Eye (tissue), 1 donor: ENCODE measurements at regions not wholly inside any gene's neighbourhood (a gene's known extent, or its start where the extent isn't known, plus 50 kb on each side); places are given as distances from the start of the nearest gene placed in this dataset.
A peak's percentile ranks its signal among the peaks of the same experiment; 100 is the strongest.

Source experiments
- DNase-seq: peaks from one replicate; pipeline ENCODE4 v3.0.0-alpha.2; 2015

DNA sequence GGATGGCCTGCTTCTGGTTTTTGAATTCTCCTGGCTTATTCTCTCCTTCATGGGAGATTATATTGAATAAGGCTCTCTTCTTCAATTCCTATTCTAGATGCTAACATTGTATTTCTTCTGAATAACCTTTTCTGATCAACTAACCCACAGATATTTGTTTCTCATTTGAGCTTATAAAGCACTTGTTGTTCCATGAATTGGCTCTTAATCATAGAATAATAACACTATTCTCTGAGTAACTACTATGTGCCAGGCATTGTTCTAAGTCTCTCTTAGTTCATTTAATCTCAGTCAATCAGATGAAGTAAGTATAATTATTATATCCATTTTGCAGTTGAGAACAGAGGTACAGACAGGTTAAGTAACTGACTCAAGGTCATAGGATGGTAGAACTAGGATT, 136.3 kb upstream of the MLIP start:
- no peak for DNase-seq

DNA sequence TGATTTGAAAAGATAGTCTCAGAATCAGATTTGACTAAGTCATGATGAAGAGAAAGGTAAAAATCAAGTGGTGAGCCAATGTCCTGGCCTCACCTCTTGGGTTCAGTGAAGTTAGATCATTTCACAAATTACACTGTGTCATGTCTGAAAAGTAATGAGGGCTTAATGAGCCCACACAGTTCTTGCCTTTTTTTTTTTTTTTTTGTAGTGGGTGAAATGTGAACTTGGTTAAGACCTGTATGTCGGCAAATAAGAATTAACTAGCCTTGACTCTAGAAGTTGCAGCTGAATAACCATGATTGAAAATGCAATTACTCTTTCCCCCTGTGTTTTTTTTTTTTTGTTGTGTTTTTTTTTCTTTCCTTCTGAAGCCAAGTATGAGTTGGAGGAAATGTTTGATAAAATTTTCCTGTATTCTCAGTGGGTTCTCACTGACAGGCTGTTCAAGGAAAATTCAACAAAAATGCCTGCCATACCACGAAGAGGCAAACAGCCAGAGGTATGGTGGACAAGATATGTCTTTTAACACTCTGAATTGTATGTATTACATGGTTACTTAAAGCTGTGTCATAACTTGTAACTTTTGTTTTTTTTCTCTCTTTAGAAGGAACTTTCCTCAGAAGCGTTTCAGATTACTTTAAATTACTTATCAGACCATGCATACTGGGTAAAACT, 135.2 kb upstream of the MLIP start:
- no peak for DNase-seq

- DNase-seq = no peak
Observed at GRCh38 chr6:53977551-53977950, 133.7 kb upstream of the MLIP start.

DNA sequence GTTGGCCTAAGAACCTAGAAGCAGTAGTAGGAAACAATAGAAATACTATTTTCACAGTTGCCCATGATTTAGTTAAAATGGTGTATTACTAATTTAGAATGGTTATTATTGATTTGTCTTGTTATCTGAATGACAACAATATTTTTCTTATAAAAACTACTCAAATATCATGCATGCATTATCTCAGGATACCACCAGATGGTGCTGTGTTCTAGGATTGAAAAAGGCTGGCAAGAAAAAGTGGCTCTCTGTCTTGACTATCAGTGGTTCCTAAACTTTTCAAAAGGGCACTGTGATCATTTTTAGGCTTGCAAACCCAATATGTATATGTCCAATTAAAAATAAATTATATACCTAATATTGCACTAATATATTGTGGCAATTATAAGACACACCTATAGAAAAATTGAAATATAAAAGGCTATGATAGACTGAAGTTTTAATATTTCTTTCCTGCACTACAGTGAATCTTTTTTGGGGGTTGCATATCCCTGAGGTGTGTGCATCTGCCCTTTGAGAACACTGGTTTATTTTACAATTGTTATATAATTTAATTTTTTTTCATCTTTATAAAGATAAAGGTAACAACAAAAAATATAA, 131.7 kb upstream of the MLIP start:
- DNase-seq = peak; percentile 69

GRCh38 chr6:53982366-53983050, 128.7 kb upstream of the MLIP start:
- no peak for DNase-seq

DNA sequence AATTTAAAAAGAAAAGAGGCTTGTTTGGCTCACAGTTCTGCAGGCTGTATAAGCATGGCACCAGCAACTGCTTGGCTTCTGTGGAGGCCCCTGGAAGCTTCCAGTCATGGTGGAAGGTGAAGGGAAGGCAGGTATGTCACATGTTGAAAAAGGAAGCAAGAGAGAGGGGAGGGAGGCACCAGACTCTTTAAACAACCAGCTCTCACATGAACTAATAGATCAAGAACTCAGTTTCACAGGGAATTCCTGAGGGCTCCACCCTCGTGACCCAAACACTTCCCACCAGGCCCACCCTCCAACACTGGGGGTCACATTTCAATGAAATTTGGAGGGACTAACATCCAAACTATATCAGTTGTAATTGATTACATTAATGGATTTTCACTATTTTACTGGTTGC, 127.9 kb upstream of the MLIP start:
- no peak for DNase-seq

DNA sequence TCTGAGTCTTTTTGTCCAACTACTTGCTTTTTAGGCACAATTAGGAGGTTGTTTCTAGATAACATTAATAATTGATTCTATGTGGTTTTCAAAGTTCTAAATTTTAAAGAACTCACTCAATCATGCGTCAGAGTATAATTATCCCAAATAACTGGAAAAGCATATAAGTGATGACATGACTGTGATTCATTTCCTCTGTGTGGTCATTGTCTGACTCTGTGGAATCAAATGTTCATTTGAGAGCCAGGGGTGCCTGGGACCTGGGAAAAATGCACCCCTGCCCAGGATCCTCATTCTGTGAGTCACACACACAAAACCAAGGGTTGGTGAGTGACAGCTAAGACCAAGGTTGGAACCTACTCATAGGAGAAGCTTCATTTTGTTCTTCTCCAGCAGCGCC, 127.1 kb upstream of the MLIP start:
- DNase-seq = no peak

GRCh38 chr6:53984581-53984980, 126.7 kb upstream of the MLIP start:
- no peak for DNase-seq

DNA sequence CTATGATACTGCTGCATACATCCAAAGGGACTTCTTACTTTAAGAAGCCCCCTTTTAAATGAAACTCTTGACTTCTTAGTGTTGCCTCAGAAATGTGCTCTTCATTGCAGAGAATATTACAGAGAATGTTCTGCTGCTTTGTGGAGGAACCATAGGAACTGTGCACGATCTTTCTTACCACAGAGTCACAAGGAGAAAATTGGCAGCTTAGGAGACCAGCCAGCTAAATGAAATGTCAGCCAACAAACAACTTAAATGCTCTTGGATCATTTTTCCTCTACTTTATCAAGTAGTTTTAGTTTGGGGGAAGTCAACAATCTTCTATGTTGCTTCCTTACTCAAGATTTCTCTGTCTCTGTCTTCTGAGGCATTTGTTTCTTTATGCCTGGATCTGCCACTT, 125.9 kb upstream of the MLIP start:
- no peak for DNase-seq

- DNase-seq = peak; percentile 82
Observed at GRCh38 chr6:53986165-53986720, 125.0 kb upstream of the MLIP start.

GRCh38 chr6:53986721-53987521, 124.3 kb upstream of the MLIP start:
- peak; percentile 84 for DNase-seq

- DNase-seq = no peak
Observed at GRCh38 chr6:53987522-53987888, 123.7 kb upstream of the MLIP start.

DNA sequence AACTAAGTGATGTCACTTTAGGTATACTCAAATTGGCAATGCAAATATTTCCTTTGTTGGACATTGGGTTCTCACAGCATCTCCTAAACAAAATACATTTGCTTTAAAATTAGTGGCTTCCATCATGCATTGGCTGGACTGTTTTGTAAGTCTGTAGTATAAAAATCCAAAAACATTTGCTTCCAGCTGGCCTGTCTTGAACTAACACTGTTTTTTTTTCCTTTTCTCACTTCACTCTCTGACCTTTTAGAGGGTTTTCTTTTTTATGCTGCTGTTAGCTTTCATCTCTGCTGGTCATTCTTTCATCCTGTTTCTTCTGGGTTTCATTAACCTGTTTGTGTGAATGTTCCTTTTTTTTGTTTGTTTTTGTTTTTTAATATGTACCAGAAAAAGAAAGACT, 121.7 kb upstream of the MLIP start:
- no peak for DNase-seq

GRCh38 chr6:53992522-53992921, 118.7 kb upstream of the MLIP start:
- no peak for DNase-seq

- DNase-seq = no peak
Observed at GRCh38 chr6:53994201-53994600, 117.0 kb upstream of the MLIP start.

- DNase-seq = no peak
Observed at GRCh38 chr6:53995935-53996334, 115.3 kb upstream of the MLIP start.

DNA sequence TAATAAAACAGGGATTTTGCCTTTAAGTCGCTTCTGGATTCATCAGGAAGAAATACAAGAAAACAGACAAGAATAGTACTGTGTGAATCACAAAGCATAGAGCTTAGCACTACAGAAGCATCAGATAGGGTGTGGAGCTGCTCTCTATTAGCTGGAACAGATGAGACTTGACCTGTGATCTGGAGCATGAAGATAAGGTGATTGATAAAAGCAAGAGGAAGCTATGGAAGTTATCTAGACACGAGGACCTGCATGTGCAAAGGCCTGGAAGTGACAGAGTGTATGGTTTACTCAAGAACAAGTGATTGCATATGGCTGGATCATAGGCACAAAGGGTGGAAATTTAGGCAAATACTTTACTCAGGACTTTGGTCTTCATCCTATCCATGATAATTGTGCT, 112.9 kb upstream of the MLIP start:
- no peak for DNase-seq

DNA sequence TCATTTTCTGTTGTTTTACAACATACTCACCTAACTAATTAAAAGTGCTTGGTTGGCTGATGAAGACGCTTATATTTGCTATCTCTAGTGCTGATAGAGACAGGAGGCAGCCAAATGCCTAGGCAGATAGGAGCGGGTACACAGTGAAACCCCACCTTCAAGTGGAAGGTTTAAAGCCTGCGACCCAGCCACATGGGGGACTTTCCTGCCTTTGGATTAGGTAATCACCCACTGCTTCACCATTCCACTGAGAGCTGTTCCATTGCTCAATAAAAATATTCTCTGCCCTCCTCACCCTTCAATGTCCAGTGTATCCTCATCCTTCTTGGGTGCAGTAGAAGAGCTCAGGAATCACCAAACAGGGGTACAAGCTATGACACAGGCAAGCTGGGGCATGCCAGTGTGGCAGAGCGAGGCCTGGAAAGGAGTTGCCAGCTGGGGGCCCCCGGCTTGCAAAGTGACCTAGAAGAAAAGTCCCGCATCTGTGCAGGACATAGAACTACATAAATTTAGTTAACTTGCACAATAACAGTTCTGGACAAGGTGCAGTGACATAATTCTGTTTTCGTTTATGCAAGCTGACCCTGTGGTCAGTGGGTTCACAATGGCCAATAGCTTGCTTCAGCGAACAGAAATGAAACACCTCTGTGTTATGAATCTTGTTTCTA, 112.0 kb upstream of the MLIP start:
- no peak for DNase-seq

DNA sequence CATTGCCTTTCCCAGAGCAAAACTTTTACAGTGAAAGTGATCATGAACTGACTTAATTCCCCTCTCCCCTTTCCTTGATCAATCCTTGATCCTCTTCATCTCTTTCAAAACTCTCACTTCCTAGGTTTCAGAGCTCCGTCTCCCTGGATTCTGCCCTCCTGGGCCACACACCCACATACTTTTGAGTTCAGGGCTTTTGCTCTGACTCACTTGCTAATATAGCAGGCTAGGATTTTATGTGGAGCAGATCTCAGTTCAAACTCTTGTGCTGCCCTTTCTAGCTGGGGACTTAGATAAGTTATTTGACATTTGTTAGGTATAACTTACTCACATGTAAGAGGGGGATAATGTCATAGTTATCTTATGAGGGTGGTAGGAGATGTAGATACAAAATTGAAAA, 109.1 kb upstream of the MLIP start:
- no peak for DNase-seq

DNA sequence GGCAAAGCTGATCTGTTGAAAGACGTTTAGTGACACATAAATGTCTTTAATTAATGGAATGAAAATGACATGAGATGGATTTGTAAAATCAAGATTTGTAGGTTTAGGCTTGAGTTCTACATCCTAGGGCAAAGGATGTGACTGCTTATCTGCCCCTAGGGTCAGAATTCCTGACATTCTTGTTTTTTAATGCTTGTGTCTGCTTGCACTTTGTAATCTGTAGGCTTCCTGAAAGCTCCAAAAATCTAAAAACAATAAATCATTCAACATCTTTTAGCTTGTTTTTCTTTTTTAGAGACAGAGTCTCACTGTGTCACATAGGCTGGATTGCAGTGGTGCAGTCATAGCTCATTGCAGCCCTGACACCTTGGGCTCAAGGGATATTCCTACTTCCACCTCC, 107.9 kb upstream of the MLIP start:
- no peak for DNase-seq

- DNase-seq = no peak
Observed at GRCh38 chr6:54008589-54008988, 102.7 kb upstream of the MLIP start.

GRCh38 chr6:54009052-54009654, 102.1 kb upstream of the MLIP start:
- DNase-seq = no peak
